ENCODE measurements at regions not wholly inside any gene's neighbourhood (a gene's known extent, or its start where the extent isn't known, plus 50 kb on each side); places are given as distances from the start of the nearest gene placed in this dataset.

GRCh38 chr5:167574464-167574863 is 717.0 kb upstream of the WWC1 start (continued):
- TF ChIP-seq ZNF384 (IDR thresholded peaks at IDR 0.05; ENCODE audit: borderline replicate concordance, low read depth, low read length) (no peak), MTA3 (IDR thresholded peaks at IDR 0.05; ENCODE audit: borderline replicate concordance, low read length) (no peak), IRF3 (IDR thresholded peaks at IDR 0.05) (no peak), CREM (IDR thresholded peaks at IDR 0.05; ENCODE audit: low read depth) (no peak), TARDBP (IDR thresholded peaks at IDR 0.05; ENCODE audit: borderline replicate concordance) (no peak)

- H3K9ac ChIP-seq (ENCODE audit: control insufficient read depth, insufficient read depth, low read length), result no peak overlapping the region
- H3K79me2 ChIP-seq (ENCODE audit: control insufficient read depth, insufficient read depth, low read length), result no peaks in the 10 kb centered on the region
- no peaks in the 10 kb centered on the region for H4K20me1 ChIP-seq (ENCODE audit: control insufficient read depth, insufficient read depth)
- no peak overlapping the region for H2AFZ ChIP-seq (ENCODE audit: control insufficient read depth, low read depth, low read length)
- no peaks in the 10 kb centered on the region for H3K9me3 ChIP-seq (replicated peaks; ENCODE audit: control insufficient read depth, insufficient read depth, low read length)
- in situ Hi-C loops (cut with MboI) (no loop called here), intact Hi-C loops (cut with micrococcal nuclease; ENCODE audit: unreplicated experiment) (no loop called here)
- no peak for TF ChIP-seq CREM (IDR thresholded peaks at IDR 0.05; ENCODE audit: low read depth)
- TF ChIP-seq JUND (IDR thresholded peaks at IDR 0.05; ENCODE audit: low read depth, low read length), result no peak
- POLR2A ChIA-PET, result no interaction called here
- 53% methylated on average over 5 of the region's 5 CpGs for WGBS (ENCODE audit: insufficient coverage, insufficient replicate concordance, low lambda C conversion rate, missing lambda C conversion rate)
- peaks cover 2 to 3% of the 10 kb centered on the region in 2 experiments; a peak in 3 of 4 replicates for H3K27me3 ChIP-seq (replicated peaks in 1 of 2; ENCODE audit: control insufficient read depth in 2 of 2, insufficient read depth in 2 of 2, low read length in 1 of 2)
- CTCF ChIA-PET, result no interaction called here
- ATAC-seq, result no peak
- FAIRE-seq, result no peak
- H3K36me3 ChIP-seq (ENCODE audit: control insufficient read depth in 2 of 2, insufficient read depth in 2 of 2, low read length in 1 of 2), result no peaks in the 10 kb centered on the region
- H3K4me3 ChIP-seq, result no peak overlapping the region
- no peaks in the 10 kb centered on the region for H3K4me1 ChIP-seq (ENCODE audit: control insufficient read depth, insufficient read depth, low read length)
- BruUV-seq (replicated peaks), result no TSS peak
- H3K4me2 ChIP-seq (ENCODE audit: control insufficient read depth, insufficient read depth), result no peak overlapping the region
- RAD21 ChIA-PET (ENCODE audit: unreplicated experiment), result interaction anchor here (0.5 kb wide), 1 partner anchor 22 kb away, joined by 3 read pairs; no protein-coding TSS in a partner anchor
- H3K27ac ChIP-seq (ENCODE audit: control insufficient read depth, insufficient read depth), result no peak overlapping the region
- DNase-seq (ENCODE audit: low read depth, low spot score), result no peak
- SMC1A ChIA-PET (ENCODE audit: uncharacterized antibody, unreplicated experiment), result interaction anchor here (0.9 kb wide), 1 partner anchor 10 kb away, joined by 3 read pairs; no protein-coding TSS in a partner anchor
Measured at GRCh38 chr5:167575330-167575729, 716.1 kb upstream of the WWC1 start.

All from GM12878 (cell line).